Gastrocnemius medialis (tissue), 4 donors: ENCODE measurements at regions not wholly inside any gene's neighbourhood (a gene's known extent, or its start where the extent isn't known, plus 50 kb on each side); places are given as distances from the start of the nearest gene placed in this dataset.

Experiments
- POLR2A ChIP-seq, 2 donors: fragments of 450-650 bp; IDR thresholded peaks; one replicate each; pipeline ENCODE4 v1.6.1; 2017; ENCODE audit warnings: antibody characterized with exemption in 2 of 2, mild to moderate bottlenecking in 2 of 2, moderate library complexity in 2 of 2
- TF ChIP-seq, protein P1 (sequence below), 5 experiments: fragments of 450-650 bp in 3 of 5; fragments of 200-600 bp in 2 of 5; sonication (generic) in 2 of 5; IDR thresholded peaks in 4 of 5; conservative IDR thresholded peaks in 1 of 5; 1 replicate in 4 of 5; 2 replicates in 1 of 5; pipeline ENCODE4 v1.5.1; 2016 to 2019; ENCODE audit warnings: antibody characterized with exemption in 5 of 5, mild to moderate bottlenecking in 3 of 5, moderate library complexity in 3 of 5

DNA sequence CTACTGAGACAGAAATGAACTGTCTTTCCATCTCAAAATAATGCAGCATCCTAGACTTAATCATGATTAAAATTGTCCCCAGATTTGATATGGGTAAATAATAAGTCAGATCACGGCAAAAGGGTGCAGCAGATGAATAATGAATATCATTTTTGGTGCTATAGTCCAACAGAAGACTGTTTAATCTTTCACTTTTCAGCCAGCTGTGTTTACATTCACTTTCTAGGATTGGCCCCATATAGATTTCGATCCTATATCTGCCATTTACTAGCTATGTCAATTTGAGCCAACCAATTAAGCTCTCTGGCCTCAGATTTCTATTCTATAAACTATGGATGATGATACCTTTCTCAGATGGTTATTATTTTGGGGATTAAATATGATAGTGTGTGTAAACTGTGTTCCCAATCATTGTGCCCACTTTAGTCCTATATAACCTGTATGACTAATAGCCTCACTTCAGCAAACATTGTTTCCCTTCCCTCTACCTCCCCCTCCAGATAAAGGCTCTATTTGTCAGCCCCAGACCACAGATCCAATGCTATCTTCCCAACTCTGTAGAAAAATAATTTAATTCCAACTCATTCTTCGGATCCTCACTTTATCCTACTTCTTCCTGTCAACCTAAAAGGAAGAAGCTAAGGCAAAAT lies 53.6 kb upstream of the NT5E start:
- TF ChIP-seq, protein P1, sequence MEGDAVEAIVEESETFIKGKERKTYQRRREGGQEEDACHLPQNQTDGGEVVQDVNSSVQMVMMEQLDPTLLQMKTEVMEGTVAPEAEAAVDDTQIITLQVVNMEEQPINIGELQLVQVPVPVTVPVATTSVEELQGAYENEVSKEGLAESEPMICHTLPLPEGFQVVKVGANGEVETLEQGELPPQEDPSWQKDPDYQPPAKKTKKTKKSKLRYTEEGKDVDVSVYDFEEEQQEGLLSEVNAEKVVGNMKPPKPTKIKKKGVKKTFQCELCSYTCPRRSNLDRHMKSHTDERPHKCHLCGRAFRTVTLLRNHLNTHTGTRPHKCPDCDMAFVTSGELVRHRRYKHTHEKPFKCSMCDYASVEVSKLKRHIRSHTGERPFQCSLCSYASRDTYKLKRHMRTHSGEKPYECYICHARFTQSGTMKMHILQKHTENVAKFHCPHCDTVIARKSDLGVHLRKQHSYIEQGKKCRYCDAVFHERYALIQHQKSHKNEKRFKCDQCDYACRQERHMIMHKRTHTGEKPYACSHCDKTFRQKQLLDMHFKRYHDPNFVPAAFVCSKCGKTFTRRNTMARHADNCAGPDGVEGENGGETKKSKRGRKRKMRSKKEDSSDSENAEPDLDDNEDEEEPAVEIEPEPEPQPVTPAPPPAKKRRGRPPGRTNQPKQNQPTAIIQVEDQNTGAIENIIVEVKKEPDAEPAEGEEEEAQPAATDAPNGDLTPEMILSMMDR (IDR thresholded peaks at IDR 0.05 in 4 of 5, conservative IDR thresholded peaks at IDR 0.05 in 1 of 5) = no peak
- TF ChIP-seq POLR2A (IDR thresholded peaks at IDR 0.05) = no peak
